ENCODE measurements at regions not wholly inside any gene's neighbourhood (a gene's known extent, or its start where the extent isn't known, plus 50 kb on each side); places are given as distances from the start of the nearest gene placed in this dataset.
A peak's percentile ranks its signal among the peaks of the same experiment; 100 is the strongest.

DNA sequence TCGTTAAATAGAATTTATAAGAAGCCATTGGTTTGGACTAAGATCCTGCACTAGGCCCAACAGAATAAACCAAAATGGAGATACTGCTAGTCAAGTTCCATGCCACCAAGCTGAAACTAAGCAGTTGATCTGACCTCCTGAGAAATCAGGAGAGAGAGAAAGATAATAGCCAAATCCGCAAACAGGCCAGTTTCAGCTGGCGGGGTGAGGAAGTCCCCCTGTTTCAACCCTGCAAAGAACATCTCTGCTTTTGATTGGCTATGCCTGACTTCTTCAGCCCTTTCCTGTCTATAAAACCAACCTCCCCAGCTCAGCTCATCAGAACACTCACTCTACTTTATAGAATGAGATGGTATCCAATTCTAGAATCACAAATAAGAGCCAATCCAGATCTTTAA is 543.3 kb upstream of the ID2 start:
- DNase-seq, result no peak

DNA sequence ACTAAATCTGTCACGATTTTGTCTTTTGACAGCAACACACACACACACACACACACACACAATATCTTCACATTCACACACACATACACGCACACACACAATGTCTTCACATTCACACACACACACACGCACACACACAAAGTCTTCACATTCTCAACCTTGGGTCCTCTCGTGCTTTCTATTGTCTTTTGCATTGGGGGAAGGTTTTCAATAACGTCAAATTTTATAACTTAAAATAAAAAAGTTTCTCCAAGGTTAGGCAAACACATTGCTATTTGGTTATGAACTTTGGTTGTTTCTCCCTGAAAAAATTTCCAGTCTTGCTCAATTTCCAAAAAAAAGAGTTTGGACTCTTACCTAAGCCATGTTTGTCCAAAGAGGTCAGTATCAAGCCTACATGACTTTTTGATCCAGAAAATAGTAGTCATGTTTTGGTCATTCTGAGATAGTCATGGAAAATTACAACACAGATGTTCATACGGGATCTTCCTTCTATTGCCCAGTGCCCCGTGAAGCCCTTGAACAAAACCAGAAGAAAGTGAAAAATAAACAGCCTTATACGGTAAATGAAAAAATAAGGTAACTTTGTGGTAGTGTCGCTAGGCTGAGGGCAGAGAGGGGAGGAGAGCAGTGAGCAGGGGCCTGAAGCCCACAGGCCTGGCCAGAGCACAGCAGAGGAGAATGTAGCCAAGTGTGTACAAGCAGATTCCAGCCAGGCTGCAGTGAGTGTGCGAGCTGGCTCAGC is 542.8 kb upstream of the ID2 start:
- DNase-seq, result no peak

DNA sequence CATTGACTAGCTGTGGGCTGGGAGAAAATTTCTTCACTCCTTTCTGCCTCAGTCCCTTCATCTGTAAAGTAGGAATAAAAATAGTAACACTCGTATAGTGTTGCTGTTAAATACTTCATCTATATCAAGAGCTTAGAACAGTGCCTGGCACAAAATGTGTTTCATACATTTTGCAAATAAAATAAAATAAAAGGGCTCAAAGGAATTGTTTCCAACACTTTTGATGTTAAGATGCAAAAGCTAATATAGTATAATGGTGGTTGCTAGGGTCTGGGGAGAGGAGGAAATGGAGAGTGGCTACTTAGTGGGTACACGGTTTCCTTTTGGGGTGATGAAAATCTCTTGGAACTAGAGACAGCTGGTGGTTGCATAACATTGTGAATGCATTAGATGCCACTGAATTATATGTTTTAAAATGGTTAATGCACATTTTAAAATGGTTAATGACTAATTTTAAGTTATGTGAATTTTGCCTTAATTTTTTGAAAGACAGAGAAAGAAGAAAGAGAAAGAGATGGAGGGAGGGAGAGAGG is 542.1 kb upstream of the ID2 start:
- DNase-seq, result no peak

DNA sequence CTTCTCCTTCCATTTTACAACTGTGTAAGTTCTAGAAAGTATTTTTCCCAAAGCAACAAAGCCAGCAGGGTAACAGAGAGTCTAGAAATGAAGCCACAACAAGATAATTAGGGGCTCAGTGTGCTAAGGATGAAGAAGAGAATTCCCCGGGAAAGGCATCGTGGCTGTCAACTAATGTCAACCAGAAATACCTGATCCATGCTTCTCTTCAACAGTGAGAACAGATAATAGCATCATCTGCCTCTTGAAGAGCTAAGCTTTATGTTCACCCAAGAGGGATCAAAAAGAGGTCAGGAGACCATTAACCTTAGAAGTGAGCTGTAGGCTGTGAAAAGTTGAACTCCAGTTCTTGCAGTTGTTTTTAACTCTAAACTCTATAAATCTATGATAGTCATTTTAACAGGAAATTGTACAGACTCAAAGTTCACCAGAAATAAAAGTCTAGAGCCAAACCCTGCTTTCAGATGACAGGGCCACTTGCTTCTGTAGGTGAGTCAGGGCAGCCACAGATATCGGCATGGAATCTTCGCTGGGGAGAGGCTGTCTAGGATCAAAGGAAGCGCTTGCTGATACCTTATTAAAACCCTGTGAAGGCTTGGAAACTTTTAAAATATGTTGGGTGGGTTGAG is 540.7 kb upstream of the ID2 start:
- no peak for DNase-seq

DNA sequence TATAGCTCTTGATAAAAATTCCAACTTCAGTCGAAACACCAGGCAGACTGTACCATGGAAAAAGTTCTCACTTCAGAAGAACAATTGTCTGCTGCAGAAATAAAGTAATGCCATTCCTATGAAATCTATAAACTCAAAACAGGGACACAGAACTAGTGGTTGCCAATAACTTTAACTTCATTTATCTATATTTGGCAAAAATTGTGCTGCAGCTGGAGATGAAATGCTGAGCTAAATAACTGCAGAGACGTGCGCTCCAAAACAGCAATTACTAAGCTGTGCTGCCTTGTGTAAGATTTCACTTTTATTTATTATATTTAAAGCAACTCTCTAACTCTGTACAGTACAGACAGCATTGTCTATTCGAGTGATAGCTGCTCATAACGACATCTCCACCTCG is 540.1 kb upstream of the ID2 start:
- no peak for DNase-seq

DNA sequence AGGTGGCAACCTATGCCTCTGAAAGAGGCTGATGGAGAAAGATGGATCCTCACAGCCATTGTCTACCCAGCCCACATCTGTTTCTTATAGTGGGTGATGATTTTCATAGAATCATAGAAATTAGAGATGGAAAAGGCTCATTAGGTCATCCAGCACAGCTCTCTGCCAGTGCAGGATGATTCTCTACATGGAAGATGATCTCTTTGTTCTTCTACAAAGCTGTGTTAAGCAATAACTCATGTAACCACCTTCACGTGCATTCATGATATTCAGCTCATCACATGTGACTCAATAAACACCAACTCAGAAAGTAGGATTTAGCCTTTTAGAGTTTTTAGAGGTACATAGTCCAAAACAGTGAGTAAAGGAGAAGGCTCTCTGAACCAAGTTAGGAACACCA is 539.4 kb upstream of the ID2 start:
- DNase-seq, result no peak

DNA sequence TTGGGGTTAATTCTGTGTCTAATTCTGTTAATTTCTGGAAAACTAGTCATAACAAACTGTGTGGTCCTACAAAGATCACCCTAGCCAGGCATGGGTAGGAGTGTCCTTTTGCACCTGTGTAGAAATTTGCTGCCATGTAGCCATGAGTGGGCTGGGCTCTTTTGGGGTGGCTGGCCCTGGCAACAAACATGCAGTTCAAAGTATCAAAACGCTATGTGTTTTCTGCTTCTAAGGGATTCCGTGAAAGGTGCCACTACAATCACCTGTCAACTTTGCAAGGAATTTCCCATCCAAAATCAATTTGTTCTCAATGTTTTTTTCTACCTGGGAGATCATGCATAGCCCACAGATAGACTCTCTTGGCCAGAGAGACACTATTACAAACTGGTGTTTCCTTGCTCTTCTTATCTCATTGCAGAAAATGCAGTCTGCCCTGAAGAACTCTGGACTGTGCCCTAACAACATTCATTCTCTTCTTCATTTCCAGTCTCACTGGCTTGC is 537.7 kb upstream of the ID2 start:
- DNase-seq, result no peak

DNA sequence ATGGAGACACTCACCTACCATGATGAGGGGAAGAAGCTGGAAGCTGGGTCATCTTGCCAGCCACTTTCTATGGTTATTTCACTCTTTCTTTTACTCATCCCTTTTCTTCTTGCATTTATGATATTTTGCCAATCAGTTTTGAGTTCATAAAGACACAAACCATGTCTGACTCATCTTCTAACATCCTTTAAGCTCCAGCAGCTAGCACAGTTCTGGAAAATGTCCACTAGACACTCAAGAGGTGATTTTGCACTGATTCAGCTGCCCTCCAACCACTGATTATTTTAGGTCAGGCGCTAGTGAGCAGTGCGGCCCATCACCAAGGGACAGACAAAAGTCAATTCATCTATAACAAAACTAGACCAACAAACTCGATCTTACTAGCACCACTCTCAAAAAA is 537.1 kb upstream of the ID2 start:
- DNase-seq, result no peak

DNA sequence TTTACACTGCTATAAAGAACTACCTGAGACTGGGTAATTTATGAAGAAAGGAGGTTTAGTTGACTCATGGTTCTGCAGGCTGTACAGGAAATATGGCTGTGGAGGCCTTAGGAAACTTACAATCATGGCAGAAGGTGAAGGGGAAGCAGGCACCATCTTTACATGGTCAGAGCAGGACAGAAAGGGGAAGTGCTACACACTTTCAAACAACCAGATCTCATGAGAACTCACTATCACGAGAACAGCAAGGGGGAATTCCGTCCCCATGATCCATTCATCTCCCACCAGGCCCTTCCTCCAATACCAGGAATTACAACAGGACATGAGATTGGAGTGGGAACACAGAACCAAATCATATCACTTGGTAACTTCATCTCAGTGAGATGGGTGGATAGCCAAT is 536.5 kb upstream of the ID2 start:
- DNase-seq, result peak; percentile 11

DNA sequence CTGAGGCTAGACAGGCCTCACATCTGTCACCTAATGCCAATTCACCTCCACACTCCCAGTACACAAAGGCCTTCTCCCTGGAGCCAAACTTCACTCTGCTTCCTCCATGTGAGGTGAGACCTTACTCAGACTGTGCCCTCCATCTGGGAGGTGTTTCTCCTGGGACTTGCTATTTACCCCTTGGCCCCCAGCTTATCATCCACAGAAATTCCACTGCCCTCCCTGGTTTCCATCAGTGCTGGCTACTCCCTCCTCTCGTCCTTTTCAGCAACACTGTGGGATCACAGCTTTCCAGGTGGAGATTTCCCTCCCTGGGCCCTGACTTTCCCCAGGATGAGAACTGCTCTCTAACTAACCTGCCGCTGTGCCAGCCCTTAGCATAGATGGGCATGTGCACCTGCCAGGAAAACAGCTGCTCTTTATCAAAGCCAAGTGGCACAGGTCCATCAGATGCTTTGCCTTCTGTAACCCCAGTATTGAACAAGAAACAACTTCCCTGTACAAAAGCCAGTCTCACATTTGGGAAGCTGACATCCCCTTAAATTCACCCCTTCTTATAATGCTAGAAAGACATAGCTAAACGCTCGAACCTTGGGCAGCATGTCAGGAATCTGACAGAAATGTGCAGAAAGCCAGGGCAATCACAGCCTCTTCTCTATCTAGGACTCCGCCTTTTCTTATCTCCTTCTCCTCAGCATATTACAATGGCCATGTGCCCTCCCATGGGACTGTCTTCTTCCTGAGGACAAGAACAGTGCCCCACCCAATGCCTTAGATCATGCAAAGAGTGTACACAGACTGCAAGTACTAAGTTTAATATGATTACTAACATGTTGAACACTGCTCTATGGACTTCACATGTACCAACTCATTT is 535.5 kb upstream of the ID2 start:
- DNase-seq, result no peak

DNA sequence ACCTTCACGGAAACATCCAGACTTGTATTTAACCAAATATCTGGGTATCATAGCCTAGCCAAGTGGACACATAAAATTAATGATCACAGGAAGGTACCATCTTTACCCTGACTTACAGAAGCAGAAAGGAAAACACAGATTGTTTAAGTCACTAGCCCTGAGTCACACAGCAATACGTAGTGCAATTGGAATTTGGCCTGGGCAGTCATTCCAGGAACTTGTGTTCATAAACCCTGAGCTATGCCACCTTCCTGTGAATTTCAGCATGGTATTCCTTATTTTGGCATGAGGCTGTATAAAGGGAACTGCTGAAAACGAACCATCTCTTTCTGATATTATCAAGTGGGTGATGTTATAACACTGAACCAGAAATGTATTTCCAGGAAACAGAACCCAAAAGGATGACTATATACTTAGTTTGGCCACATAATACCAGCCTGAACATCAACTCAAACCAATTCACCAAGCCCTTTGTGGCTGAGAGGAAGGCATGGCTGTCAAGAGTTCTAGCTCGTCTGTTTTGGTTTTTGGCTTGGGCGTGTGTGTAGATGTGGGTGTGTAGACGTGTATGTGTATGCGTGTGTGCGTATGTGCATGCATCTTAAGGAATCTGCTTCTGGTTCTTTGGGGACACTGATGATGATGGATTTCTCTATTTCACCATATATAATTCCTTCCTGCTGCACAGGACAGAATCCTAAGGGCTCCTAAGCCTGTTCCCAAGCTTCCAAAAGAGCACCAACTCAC is 533.4 kb upstream of the ID2 start:
- DNase-seq, result no peak

DNA sequence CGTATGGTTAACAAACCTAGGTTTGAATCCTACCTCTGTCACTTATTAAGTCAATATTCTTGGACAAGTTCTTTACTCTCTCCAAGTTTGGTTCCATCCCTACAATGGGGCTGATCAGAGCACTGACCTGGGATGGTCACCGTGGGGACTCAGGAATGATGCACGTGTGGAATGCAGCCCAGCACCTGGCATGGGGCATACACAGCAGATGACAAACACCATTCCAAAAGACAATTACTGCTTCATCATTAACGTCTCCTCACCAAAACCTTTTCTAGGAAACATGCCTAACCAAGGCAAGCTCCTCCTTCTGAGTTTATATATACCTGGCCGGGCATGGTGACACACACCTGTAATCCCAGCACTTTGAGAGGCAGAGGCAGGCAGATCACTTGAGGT is 532.9 kb upstream of the ID2 start:
- no peak for DNase-seq

DNA sequence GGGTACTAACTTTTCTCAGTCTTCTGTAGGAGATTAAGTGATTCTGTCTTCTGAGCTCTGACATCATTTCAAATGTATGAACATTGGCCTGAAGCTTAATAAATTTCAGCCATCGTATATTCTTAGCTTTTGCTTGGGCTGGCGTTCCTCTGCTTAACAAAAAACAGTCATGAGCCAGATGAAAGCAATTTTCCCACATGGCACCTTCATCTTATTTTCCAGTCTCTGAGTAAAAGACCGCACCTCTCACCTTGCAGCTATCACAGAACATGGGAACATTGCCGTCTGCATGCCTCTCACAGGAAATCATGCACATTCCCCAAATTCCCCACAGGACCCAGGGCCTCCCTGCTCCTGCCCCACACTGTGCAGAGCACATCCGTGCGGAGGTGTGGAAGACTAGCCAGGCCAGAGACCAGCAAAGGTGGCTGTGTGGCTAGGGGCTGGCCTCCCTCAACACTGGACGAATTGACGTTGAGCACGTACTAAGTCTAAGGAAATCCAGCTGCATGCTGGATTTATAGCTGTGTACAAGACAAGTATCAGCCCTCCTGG is 531.8 kb upstream of the ID2 start:
- no peak for DNase-seq

DNA sequence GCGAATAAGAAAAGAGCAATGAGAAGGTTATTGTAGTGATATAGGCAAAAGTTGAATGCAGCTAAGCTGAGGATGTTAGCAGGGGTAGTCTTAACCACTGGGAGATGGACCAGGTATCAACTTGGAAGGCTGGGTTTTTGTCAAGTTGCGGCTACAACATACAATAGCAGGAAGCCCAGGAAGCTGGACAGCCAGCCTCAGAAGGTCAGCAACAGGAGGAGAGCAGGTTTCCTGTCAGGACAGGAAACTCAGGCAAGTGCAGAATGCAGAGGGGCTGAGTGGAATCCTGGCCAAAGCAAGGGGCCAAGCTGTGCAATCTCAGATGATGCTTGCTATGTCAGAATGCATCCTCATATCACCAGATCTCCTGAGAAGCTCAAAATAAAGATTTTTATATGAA is 530.0 kb upstream of the ID2 start:
- no peak for DNase-seq

DNA sequence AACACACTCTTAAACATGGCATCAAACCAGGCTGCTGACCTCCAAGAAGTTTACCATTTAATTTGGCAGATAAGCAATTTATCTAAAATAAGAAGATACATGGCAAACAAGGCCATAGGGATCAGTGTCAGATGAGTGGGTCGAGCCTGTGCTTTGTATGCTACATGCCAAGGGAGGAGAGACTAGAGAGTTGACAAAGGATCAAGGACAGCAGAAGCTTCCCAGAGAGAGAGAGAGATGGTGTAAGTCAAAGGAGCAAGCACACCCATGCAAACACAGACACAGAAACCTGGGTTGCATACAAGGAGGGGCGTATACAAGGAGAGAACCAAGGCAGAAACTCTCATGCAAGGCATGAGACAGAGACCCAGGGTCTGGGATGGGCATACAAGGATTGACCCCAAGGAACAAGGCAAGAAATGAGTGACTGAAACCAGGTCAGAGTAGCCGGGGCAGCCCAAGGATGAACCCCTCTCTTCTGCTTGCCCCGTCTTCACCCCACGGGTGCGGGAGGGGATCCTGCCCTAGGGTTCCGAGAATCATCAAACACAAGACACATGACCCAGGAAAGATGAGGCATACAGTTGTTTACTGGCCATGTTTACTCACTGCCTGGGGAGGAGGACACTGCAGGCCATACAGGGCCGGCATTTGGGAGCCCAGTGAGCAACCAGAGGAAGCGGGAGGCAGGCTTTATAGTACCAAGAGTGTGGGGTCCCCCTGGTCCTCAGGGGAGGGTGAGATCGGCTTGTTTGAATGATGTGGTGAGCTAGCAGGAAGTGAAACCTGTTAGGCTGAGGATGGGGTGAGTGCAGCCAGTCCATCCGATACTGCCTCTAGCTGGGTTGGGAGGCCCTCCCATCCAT is 529.2 kb upstream of the ID2 start:
- DNase-seq, result peak; percentile 18

DNA sequence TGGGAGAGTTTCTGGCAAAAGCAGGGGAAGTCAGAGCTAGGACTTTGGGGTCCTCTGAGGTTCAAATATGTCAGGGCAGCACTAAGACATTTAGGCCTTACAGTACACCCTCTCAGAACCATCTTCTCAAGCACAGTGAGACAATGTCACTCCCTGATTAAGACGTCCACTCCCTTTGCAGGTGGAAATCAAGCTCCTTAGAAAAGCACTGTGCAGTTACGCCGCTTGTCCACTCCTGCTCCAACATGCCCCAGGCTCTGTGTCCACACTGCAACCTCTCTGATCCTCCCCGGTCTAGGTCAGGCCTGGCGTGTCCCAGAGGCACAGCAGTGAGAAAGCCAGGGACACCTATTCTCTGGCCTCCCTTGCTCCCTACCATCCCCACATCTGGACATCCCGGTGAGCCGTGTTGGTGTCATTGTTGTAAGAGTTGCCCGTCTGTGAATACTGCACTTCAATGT is 528.6 kb upstream of the ID2 start:
- no peak for DNase-seq

DNA sequence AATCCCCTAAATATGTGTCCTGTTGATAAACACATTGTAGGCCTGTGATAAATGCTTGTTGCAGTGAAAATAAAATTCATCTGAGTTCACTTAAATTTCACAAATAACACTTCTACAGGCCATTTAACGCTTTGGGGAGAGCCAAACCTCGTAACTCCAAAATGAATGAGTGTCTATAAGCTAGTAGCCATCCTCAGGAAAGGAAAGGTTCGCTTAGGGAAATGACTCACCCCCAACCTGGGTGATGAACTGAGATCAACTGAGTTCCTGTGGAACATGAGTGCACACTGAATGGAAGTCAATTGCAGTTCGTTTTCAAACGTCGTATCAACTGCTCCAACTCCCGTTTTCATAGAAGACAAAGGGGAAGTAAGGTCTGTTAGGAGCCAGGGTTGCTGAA is 527.6 kb upstream of the ID2 start:
- no peak for DNase-seq

DNA sequence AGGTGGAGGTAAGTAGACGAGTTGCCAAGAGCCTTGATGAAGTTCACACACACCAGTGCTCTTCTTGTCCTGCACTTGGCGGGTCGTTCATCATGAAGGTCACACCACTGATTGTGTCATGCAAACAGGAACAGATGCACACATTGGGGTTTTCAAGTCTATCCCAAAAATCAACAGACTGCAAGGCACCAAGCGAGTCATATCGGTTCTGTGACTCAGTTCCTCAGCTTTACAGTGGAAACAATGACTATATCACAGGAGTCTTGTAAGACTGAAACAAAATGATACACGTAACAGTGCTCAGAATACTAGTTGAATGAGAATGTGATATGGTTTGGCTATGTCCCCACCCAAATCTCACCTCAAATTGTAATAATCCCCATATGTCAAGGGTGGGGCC is 526.9 kb upstream of the ID2 start:
- DNase-seq, result no peak

DNA sequence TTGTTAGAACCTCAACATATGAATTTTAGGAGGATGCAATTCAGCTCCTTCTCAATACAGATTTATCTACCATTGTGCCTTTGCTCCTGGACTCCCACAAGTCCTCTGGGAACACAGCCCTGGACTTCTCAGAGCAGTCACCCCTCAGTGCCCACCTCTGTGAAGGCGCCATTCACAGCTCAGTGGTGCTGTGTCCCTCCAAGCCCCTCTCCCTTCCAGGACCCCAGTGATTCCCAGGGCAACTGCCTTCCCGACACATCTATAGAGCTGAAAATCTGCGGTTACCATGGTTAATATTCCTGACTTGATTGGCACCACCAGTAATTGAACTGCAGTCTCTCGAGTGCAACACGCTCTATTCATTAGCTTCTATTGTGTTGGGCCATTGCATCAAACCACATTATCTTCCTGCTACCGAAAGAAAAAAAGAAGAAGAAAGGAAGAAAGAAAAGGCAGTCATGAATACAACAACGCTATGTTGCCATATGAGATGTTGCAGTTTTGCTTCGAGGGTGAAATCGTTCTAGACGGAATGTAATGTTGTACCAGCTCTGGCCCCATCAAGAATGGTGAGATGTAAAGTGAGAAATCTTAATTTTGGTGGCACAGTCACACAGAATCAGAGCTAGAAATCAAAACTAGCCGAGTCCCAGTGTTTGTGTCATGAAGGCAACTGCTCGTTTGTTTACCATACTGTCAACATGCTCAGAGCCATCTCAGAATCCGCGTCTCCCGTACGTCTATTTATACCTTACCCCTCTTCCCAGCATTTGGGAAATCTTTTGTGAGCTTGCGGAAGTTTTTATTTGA is 524.0 kb upstream of the ID2 start:
- no peak for DNase-seq

DNA sequence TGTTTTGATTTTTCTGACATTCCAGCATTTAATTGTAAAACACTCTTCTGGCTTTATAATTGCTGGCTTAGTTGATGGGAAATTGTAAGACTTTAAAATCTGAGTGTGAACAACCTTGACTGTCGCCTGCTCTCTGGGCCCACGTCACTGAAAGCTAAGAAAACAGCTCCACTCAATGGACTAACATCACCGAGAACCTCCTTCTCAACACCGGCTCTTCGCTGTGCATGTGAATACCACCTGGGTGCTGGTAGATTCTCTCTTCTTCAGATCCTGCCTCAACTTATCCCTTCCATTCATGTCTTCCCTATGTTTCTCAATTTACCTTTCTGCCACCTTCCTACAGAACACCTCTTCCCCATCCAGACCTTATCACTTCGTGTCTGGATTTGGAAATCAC is 523.1 kb upstream of the ID2 start:
- DNase-seq, result no peak

Data from CD4-positive, alpha-beta T cell treated with Interferon gamma for 1 hour (primary cell).